ENCODE measurements at regions not wholly inside any gene's neighbourhood (a gene's known extent, or its start where the extent isn't known, plus 50 kb on each side); places are given as distances from the start of the nearest gene placed in this dataset.

DNA sequence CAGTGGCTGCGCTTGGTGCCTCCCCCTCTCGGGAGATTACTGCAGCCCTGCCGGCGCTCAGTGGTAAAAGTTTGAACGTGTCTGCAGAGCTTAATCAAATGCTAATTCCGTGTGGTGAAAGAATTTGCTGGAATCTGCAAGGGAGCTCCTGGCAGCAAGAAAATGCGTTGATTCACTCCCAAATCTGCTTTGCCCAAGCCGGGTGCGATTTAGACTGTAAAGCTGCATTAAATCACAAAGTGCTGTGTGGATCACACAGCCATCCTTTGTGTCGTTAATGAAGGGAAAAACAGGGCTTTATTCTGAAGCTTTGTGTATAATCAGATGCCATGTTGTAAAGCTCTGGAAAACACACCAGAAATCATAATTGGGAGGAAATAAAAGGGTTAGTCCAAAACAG lies 444.1 kb downstream of the BCOR start:
- no peak for DNase-seq

DNA sequence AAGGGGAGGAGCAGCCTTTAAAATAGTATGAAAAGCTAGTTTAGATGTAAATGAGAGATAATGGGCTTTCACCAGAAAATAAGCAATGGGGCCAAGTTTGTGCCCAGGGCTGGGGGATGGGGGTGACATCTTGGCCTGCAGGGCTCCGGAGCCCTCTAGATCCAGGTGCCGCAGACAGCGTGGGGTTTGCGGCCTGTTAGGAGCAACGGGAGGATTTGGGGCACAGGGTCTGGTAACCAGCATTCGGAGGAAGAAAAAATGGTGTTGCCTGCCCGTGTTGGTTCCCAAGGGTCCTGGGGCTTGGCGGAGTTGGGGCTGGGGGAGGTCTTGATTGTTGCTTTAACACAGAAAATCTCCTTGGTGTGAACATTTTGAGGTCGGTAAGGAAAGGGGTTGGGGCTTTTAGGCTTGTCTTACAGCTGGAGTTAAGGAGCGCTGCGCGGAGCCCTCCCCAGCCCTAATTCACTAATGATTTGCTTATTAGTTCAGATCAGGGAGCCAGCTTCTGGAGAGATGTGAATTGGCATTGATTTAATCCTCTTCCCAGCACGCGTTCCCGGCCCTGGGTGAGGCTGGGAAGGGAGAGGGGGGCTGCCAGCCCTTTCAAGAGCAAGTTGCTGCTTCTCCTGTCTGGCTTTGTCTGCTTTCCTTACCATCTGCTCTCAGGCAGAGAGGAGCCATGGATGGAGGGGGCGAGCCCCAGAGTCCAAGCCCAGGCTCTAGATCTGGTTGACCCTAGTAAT lies 443.4 kb downstream of the BCOR start:
- no peak for DNase-seq

DNA sequence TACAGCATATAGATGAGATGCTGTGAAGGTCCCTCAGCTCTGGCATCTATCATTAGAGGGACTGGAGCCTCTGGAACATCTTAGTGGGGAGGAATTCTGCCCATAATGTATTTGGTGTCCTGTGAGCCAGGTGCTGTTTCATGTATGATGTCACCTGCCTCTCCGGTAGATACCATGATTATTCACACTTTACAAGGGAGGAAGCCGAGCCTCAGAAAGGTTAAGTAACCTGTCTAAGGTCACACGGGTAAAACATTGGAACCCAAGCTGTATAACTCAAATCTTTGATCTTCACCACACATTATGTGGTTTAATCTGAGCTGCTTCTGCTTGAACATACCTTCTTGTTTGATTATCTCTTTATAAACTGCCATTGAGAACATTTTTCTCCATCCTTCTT lies 442.8 kb downstream of the BCOR start:
- DNase-seq, result no peak

DNA sequence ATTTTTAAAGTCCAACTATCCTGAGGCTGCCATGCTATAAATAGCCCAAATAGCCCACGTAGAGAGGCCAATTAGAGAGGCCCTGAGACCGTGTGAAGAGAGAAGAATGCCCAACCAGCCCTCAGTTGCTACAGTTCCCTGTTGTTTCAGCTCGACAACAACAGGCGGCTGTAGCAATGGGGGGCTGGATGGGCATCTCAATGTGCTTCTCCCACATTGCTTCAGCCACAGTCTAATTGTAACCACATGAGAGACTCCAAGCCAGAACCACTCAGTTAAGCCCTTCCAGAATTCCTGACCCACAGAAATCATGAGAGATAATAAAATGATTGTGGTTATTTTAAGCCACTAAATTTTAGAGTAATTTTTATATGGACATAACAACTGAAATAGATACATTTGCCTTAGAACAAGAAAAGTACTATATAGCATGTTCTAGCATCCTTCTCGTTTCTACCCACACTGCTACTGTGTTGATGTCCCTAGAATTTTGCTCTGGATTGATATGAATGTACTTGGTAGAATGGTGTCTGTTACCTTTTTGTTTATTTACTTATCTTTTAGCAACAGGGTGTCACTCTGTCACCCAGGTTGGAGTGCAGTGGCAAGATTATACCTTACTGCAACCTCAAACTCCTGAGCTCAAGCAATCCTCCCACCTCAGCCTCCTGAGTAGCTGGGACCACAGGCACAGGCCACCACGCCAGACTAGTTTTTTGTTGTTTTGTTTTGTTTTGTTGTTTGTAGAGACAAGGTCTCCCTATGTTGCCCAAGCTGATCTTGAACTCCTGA lies 436.4 kb downstream of the BCOR start:
- no peak for DNase-seq

DNA sequence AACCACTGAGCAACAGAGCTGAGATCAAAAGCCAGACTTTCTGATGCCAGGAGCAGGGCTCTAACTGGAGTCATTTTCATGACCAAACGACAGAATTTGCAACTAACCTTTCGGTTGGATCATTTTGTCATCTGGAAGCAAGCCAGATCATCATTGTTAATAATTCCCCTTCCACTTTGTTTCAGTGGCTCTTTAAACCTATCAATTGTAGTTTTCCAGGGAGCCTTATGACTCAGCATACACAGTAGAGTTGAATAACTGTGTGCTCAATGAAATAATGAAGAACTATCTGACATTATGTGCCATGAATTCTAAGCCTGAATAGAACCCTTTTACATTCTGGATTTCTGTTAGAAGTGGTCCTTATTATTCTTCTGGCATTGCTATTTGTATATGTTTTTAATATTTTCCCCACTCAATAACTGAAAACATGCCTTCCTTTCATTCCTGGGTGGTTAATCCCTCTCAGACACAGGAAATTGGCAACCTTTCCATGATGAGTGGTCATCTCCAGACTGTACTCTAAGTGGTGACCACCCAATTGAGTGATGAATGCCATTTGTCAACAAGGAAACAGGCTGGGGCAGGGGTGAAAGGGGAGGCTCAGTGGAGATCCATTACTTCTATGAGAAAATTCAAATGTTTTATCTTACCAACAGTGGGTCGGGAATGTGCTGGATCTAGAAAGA lies 431.8 kb downstream of the BCOR start:
- no peak for DNase-seq

DNA sequence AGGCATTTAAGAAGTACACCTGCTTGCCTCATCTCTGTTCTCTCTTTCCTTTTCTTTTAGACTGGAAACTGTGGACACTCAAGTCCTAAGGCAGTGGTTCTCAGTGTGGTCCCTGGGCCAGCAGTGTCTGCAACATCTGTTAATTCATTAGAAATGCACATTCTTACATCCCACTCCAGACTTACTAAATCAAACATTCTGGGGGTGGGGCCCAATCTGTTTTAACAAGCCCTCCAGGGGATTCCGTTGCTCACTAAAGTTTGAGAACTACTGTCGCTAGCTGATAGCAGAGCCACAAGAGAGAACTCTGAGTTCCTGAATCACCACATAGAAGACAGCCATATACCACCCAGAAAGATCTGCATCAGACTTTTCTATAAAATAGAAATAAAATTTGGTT lies 430.6 kb downstream of the BCOR start:
- no peak for DNase-seq

DNA sequence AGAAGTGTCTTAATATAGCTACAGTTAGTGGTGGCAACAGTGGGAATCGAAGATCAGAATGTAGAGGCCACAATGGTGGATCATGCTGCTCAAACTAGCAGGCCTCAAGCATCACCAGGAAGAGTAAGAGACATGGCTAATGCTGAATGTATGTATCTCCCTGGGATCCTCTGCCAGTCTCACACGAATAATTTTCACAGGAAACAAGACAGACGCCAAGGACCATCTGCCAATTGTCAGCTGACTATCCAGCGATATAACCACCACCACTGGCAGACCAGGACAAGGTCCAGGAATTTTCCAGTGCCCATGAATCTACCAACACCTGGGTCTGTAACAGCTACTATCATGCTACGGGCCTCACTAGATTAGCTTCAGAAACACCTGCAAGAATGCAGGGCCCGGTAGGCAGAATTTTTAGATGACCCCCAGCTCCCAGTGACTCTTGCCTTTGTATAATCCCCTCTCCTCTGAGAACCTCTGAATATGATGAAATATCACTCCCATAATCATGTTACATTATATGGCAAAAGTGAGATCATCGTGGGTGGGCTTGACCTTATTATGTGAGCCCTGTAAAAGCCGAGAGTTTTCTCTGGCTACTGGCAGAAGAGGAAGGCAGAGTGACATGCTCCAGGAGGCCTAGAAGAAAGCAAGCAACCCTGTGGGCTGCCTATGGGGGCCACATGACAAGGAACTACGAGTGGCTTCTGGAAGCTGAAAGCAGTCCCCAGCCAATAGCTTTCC lies 429.8 kb downstream of the BCOR start:
- no peak for DNase-seq

DNA sequence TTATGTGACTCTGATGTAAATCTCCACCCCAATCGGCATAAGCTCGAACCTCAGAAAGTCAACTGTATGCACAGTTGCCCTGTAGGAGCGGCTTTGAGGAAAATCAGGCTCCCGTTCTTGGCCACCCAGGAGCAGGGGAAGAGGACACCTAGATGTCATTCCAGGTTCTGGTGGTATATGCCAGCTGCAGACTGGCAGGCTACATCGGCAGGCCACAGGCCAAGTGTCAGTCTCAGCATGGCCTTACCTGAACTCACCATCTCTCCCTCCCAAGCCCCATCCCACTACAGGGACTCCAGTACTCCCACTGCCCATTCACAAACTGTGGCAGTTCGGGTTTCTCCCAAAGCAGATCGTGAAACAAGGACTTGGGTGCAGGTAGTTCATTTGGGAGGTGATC lies 428.1 kb downstream of the BCOR start:
- no peak for DNase-seq

DNA sequence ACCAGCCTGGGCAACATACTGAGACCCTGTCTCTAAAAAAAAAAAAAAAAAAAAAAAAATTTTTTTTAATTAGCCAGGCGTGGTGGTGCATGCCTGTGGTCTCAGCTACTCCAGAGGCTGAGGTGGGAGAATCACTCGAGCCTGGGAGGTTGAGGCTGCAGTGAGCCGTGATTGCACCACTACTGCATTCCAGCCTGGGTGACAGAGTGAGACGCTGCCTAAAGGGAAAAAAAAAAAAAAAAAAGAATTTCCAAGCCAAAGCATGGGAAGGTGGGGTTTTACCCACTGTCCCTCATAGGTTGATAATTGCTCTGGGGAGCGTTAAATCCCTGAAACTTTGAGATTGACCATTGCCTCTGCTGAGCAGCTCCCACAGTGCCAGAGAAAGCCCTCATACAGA lies 427.5 kb downstream of the BCOR start:
- no peak for DNase-seq

DNA sequence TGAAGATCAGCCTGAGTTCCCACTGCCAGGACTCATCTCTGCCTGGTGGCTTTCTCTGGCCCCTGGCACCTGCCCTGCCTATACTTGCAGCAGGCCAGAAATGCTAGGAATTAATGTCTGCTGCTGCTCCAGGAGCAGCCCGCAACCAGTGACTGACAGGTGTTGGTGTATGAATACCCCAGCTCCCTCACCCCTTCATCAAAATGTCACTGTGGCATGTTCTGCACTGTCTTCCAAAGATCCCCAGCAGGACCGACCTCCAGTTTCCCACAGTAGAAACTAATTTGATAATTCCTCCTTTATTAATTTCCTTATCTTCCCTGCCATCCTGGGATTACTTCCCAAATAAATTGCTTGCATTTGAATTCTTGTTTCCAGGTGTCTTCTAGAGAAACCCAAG lies 425.4 kb downstream of the BCOR start:
- no peak for DNase-seq

DNA sequence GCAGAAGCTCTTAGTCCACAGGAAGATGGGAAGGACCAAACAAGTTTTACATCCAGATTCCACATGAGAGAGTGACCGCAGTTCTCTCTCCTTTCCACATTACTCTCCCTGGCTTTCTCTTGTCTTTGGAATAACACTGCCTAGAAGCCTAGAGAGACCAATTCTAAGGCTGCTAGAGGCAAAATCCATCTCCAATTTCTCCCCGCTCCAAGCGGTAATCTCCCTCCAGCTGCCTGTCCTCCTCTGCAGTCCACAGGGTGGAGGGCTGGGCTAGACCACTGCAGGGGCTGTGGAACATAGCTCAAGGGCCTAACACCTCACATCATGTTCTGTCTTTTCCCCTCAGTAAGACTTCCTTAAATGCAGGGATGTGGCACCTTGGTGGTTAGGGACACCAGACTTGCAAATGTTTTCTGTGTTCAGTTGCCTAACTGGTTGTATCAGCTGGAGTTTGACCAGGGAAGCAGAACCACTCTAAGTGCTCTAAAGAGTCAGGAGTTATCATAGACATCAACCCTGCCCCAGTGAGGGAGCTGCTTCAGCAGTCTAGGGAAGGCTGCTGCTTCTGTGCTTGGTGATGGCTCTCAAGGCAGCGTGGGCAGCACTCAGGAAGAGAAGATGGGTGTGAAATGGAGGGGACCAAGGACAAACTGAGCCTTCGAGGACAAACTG lies 423.1 kb downstream of the BCOR start:
- no peak for DNase-seq

DNA sequence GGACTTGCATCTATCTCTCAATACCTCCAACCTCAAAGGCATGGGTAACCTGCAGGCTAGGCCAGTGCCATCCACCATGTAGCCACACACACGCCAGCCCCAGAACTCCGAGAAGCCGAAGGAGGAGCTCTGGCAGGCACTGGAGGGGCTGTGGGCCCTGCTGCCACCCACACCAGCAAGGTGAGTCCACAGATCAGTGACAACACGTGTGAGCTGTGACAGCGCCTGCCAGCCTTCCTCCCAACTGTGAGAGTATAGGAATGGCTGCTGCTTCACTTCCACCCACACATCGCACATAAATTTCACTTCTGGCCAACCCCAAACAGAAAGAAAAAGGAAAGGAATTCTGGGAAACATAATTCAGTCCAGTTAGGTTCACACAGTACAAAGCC lies 422.6 kb downstream of the BCOR start:
- no peak for DNase-seq

DNA sequence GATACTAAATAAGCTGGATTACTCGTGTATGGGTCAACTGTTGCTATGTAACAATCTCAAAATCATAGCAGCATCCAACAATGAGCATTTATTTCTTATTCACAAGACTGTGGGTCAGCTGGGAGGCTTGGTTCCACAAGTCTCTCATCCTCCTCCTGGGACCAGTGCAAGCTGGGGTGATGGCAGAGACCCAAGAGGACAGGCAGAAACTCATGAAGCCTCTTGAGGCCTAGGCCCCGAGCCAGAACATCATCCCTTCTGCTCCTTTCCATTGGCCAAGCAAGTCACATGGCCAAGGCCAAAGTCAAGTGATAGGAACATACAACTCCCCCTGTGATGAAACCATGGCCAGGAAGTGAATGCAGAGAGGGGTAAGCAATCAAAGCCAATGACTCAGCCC lies 422.1 kb downstream of the BCOR start:
- DNase-seq, result no peak

DNA sequence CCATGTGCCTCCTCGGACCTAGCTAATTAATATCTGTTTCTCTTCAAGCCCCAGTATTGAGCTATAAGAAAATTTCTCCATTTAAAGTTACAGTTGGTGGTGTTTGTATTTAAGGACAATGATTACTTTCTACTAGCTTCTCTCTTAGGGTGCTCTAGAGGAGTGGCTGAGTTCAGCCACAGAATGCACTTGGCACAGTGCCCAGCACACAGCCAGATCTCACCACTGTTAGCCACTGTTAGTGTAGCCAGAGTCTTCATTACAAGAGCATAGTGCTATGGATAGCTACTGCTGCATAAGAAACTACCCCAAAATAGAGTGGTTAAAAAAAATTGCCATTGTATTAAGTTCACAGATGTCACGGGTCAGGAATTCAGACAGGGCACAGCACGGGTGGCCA lies 421.3 kb downstream of the BCOR start:
- DNase-seq, result no peak

DNA sequence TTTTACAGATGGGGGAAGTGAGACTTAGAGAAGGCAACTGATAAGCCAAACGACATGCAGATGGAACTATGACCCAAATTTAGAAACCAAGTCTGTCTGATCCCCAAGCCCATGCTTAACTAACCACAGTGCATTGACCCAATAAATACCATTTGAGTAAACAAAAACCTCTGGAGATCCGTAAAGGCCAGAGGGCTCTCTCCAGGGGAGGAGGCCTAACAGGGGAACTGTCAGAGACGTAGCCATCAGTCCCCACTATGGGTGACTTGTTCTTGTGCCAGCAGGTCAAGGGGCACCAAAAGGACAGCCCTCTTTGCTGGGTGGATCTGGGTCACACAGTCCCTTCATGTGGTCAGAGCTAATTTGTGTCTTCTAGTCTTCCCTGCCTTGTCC lies 420.2 kb downstream of the BCOR start:
- no peak for DNase-seq

DNA sequence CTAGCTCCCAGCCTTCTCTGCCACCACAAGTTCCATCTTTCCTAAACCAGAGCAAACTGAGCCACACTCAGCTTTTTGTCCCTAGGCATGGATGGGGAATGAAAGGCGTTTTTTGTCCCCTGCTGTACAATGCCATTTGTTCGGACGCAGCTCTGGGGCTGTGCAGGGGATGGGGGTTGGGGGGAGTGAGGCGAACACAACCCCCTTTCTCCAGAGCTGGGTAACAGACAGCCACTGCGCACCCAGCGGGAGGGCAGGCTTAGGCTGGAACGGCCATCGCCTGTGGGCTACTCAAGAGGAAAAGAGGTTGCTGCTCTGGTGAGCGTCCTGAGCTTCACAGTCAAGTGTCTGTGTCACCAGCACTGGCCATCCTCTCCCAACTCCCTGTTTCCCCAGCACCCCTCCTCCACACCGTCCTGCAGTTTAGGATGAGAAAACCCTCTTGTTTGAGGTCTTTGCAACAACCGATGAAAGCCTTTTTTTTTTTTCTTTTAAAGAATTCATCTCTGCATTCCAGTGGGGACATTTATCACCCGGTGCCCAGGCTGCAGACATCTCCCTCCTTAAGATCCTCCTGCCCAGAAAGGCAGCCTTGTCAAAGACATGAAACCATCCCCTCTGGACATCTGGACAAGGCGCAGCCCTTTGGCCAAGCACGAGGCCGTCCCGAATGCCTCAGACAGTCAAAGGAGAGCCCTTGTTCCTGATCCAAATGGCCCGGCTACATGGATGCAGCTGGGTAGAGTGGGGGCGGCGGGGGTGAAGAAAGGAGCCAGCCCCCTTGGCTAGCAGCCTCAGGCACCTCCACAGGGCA lies 419.6 kb downstream of the BCOR start:
- no peak for DNase-seq

DNA sequence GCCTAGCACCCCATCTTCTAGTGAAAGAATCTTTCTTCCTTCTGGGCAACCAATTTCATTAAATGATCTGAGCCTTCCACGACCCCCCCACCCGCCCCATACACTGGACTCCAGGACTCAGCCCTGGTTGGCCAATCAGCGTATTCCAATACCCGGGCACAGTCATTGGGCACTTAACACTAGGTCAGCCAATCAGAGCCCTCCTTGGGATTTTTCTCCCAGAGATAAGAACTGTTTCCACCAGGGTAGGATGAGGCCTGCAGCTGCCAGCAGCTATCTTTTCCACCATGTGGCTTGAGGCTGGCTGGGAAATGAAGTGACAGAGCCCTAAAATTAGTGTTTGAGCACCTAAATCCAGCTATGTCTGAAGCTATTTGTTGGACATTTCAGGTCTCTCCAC lies 418.8 kb downstream of the BCOR start:
- no peak for DNase-seq

DNA sequence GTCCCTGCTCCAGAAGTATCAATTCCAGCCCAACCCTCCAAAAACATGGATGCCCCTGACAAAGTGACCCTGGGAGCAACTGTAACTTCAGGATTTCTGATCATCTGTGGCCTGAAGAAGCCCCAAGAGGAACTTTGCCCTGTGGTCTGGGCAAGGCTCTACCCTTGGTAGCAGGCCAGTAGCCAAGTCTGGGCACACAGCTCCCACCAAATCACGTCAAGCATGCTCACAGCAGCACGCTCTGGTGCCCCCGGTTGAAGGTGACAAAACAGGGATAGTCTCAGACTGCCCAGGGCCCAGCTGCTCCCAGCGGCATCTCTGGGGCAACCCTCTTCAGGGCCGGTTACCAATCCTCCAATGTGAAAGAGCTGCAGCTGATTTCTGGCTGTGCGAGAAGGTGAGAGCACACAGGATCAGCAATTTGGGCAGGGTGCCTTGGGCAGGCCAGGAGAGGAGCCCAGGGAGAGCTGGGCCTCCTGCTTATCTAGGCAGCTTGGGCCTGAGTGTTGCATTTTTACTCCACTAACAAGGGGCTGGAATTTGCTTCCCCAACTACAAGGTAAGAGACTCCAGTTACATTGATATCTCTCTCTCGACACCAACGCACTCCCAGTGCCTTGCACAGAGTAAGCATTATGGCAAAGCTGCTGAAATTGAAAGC lies 418.1 kb downstream of the BCOR start:
- no peak for DNase-seq

DNA sequence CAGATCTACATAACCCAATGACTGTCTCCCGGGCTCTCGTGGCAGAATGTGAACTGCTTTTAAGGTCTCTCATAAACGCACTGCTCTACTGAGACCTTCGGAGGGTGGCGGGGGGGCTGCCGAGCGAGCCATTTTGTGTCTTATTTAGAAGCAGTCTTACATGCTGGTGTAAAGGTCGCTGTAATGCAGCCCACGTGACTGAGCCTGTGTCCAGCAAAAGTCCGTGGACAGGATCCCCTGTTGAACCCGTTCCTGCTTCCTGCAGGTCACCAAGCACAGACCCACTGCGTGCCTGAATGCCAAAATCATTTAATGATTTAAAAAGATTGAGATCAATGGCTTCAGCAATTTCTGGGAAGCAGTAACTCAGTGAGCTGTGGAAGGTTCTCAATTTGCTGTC lies 415.9 kb downstream of the BCOR start:
- DNase-seq, result no peak

DNA sequence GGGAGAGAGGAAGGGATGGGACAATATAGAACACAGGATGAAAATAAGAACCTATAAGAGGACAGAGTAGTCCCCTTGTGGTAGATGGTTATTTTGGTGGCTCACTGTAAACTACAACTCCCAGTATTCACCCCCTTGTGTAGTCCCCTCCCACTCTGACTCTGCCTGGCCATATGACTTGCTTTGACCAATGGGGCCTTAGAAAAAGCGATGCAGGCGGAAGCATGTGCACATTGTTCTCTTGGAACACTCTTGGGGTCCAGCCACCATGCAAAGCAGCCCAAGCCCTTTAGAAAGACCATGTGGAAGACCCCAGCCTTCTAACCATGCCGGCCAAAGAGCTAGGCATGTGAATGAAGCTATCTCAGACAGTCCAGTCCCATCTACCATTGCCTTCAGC lies 415.0 kb downstream of the BCOR start:
- no peak for DNase-seq

DNA sequence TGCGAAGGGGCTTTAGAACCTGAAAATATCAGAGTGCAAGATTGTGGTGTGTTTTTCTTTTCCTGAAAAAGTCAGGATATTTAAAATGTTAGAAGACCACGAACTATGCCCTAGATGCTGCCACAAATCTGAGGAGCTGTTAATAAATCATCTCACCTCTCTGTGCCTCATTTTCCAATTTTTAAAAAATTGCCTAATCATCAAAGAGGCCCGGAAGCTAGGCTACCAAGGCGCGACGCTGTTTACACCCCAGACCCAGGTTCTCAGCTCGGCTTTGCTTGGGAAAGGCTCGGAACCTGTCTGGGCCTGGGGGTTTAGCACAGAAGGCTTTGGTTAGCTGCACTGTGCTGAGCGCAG lies 409.6 kb downstream of the BCOR start:
- no peak for DNase-seq
